ENCODE measurements at regions not wholly inside any gene's neighbourhood (a gene's known extent, or its start where the extent isn't known, plus 50 kb on each side); places are given as distances from the start of the nearest gene placed in this dataset.
A peak's percentile ranks its signal among the peaks of the same experiment; 100 is the strongest.

- Histone ChIP-seq H3K27me3 (ENCODE audit: control insufficient read depth, insufficient read depth, low read length) (no peaks in the 10 kb centered on the region), H3K4me2 (ENCODE audit: low read length) (no peak overlapping the region), H3K4me3 (ENCODE audit: low read depth, low read length) (no peak overlapping the region), H2AFZ (no peak overlapping the region), H3K27ac (no peak overlapping the region), H3K4me1 (no peaks in the 10 kb centered on the region), H3K79me2 (no peaks in the 10 kb centered on the region), H3K9ac (no peak overlapping the region), H3K36me3 (ENCODE audit: control insufficient read depth, insufficient read depth, low read length) (no peaks in the 10 kb centered on the region), H3K9me3 (ENCODE audit: control insufficient read depth, low read length) (no peaks in the 10 kb centered on the region)
- TF ChIP-seq, protein P1, sequence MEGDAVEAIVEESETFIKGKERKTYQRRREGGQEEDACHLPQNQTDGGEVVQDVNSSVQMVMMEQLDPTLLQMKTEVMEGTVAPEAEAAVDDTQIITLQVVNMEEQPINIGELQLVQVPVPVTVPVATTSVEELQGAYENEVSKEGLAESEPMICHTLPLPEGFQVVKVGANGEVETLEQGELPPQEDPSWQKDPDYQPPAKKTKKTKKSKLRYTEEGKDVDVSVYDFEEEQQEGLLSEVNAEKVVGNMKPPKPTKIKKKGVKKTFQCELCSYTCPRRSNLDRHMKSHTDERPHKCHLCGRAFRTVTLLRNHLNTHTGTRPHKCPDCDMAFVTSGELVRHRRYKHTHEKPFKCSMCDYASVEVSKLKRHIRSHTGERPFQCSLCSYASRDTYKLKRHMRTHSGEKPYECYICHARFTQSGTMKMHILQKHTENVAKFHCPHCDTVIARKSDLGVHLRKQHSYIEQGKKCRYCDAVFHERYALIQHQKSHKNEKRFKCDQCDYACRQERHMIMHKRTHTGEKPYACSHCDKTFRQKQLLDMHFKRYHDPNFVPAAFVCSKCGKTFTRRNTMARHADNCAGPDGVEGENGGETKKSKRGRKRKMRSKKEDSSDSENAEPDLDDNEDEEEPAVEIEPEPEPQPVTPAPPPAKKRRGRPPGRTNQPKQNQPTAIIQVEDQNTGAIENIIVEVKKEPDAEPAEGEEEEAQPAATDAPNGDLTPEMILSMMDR (IDR thresholded peaks at IDR 0.05): no peak
Measured at GRCh38 chr1:217921126-217921904, 290.2 kb downstream of the SPATA17 start.

DNA sequence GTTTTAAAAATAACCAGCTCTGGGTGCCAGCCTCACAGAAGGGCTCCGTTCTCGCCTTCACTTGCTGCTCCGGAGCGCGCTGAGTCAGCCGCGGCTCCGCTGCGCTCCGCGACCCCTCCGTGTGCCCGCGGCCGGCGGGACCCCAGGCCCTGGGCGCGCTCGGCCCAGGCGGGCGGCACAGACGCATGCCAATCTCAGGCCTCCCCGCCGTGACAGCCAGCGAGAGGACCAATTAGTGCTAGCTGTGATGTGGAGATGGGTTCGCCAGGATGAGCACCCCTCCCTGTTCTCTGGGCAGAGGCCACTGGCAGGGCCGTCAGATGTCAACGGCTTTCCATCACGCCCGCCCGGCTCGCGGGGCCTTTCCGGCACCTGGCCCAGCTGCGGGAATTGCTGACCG is 293.8 kb downstream of the SPATA17 start:
- H3K4me3 ChIP-seq (ENCODE audit: low read depth, low read length): no peak overlapping the region

GRCh38 chr1:217929213-217929885 is 298.2 kb downstream of the SPATA17 start:
- TF ChIP-seq, protein P1 (IDR thresholded peaks at IDR 0.05): no peak
- Histone ChIP-seq H3K79me2 (no peaks in the 10 kb centered on the region), H3K36me3 (ENCODE audit: control insufficient read depth, insufficient read depth, low read length) (no peaks in the 10 kb centered on the region), H3K4me3 (ENCODE audit: low read depth, low read length) (no peak overlapping the region), H3K9me3 (ENCODE audit: control insufficient read depth, low read length) (no peaks in the 10 kb centered on the region), H3K4me1 (no peaks in the 10 kb centered on the region), H3K4me2 (ENCODE audit: low read length) (peak overlapping the region; percentile 34), H3K27me3 (ENCODE audit: control insufficient read depth, insufficient read depth, low read length) (no peaks in the 10 kb centered on the region), H2AFZ (no peak overlapping the region), H3K9ac (no peak overlapping the region), H3K27ac (no peak overlapping the region)

More for the DNA sequence above, 293.8 kb downstream of the SPATA17 start:
- H3K79me2 ChIP-seq: no peaks in the 10 kb centered on the region
- no peak overlapping the region for H3K27ac ChIP-seq
- H3K4me2 ChIP-seq (ENCODE audit: low read length): no peak overlapping the region
- H3K4me1 ChIP-seq: no peaks in the 10 kb centered on the region
- no peak overlapping the region for H2AFZ ChIP-seq
- TF ChIP-seq, protein P1 (IDR thresholded peaks at IDR 0.05): no peak
- no peaks in the 10 kb centered on the region for H3K36me3 ChIP-seq (ENCODE audit: control insufficient read depth, insufficient read depth, low read length)
- no peaks in the 10 kb centered on the region for H3K9me3 ChIP-seq (ENCODE audit: control insufficient read depth, low read length)
- H3K27me3 ChIP-seq (ENCODE audit: control insufficient read depth, insufficient read depth, low read length): no peaks in the 10 kb centered on the region
- H3K9ac ChIP-seq: no peak overlapping the region

GRCh38 chr1:217943361-217943760 is 312.2 kb downstream of the SPATA17 start:
- Histone ChIP-seq H3K9ac (no peak overlapping the region), H3K27me3 (ENCODE audit: control insufficient read depth, insufficient read depth, low read length) (no peaks in the 10 kb centered on the region), H3K4me2 (ENCODE audit: low read length) (no peak overlapping the region), H3K36me3 (ENCODE audit: control insufficient read depth, insufficient read depth, low read length) (no peaks in the 10 kb centered on the region), H3K4me1 (no peaks in the 10 kb centered on the region), H3K4me3 (ENCODE audit: low read depth, low read length) (no peak overlapping the region), H3K9me3 (ENCODE audit: control insufficient read depth, low read length) (no peaks in the 10 kb centered on the region), H2AFZ (no peak overlapping the region), H3K27ac (no peak overlapping the region), H3K79me2 (no peaks in the 10 kb centered on the region)
- TF ChIP-seq, protein P1 (IDR thresholded peaks at IDR 0.05): no peak
